ENCODE measurements at regions not wholly inside any gene's neighbourhood (a gene's known extent, or its start where the extent isn't known, plus 50 kb on each side); places are given as distances from the start of the nearest gene placed in this dataset.

GRCh38 chr9:80811003-80811402, 878.3 kb downstream of the TLE1 start:
- ChIA-PET CTCF (ENCODE audit: low intra/inter-chr PET ratio) (no interaction called here), POLR2A (no interaction called here)
- H2AFZ ChIP-seq (ENCODE audit: low read depth, low read length): no peak overlapping the region
- in situ Hi-C loops (cut with MboI) (no loop called here), intact Hi-C loops (cut with micrococcal nuclease) (no loop called here)
- H3K27ac ChIP-seq (ENCODE audit: extremely low read depth, low read depth, low read length): no peak overlapping the region
- no peak overlapping the region for H3K9ac ChIP-seq (ENCODE audit: insufficient read depth in 1 of 2, low read depth in 2 of 2, low read length in 2 of 2)
- no TSS peak for BruUV-seq (replicated peaks)
- H4K20me1 ChIP-seq (replicated peaks; ENCODE audit: control insufficient read depth, insufficient read depth, low read length): no peaks in the 10 kb centered on the region
- DNase-seq (ENCODE audit: extremely low read depth in 1 of 4, low spot score in 3 of 4): no peak
- H3K4me3 ChIP-seq: no peak overlapping the region
- H3K4me2 ChIP-seq (ENCODE audit: insufficient read depth, low read length): no peak overlapping the region
- no peak for FAIRE-seq
- H3K27me3 ChIP-seq (ENCODE audit: control insufficient read depth in 2 of 2, insufficient read depth in 2 of 2, low read length in 2 of 2): no peaks in the 10 kb centered on the region
- no peaks in the 10 kb centered on the region for H3K36me3 ChIP-seq (ENCODE audit: control insufficient read depth, insufficient read depth, low read length)
- no peaks in the 10 kb centered on the region for H3K4me1 ChIP-seq (replicated peaks in 1 of 2; ENCODE audit: control insufficient read depth in 2 of 2, insufficient read depth in 2 of 2, low read length in 2 of 2)
- H3K9me3 ChIP-seq (replicated peaks; ENCODE audit: control insufficient read depth, insufficient read depth, low read depth, low read length): no peaks in the 10 kb centered on the region
- TF ChIP-seq SNAPC5 (CRISPR knock-in tag; IDR thresholded peaks at IDR 0.05) (no peak), BRD4 (IDR thresholded peaks at IDR 0.05) (no peak), NFYB (IDR thresholded peaks at IDR 0.05; ENCODE audit: extremely low read depth, insufficient read length) (no peak), BDP1 (IDR thresholded peaks at IDR 0.05; ENCODE audit: insufficient read depth, insufficient read length) (no peak), BCL6 (CRISPR knock-in tag; IDR thresholded peaks at IDR 0.05) (no peak), ZFP36 (IDR thresholded peaks at IDR 0.05; ENCODE audit: low read depth, low read length, partially characterized antibody) (no peak), KAT2B (IDR thresholded peaks at IDR 0.05; ENCODE audit: low read depth, low read length) (no peak), NFRKB (IDR thresholded peaks at IDR 0.05; ENCODE audit: low read depth) (no peak)
- TF ChIP-seq, protein P1, sequence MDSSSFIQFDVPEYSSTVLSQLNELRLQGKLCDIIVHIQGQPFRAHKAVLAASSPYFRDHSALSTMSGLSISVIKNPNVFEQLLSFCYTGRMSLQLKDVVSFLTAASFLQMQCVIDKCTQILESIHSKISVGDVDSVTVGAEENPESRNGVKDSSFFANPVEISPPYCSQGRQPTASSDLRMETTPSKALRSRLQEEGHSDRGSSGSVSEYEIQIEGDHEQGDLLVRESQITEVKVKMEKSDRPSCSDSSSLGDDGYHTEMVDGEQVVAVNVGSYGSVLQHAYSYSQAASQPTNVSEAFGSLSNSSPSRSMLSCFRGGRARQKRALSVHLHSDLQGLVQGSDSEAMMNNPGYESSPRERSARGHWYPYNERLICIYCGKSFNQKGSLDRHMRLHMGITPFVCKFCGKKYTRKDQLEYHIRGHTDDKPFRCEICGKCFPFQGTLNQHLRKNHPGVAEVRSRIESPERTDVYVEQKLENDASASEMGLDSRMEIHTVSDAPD (CRISPR knock-in tag; IDR thresholded peaks at IDR 0.05): no peak
- TF ChIP-seq, protein P2, sequence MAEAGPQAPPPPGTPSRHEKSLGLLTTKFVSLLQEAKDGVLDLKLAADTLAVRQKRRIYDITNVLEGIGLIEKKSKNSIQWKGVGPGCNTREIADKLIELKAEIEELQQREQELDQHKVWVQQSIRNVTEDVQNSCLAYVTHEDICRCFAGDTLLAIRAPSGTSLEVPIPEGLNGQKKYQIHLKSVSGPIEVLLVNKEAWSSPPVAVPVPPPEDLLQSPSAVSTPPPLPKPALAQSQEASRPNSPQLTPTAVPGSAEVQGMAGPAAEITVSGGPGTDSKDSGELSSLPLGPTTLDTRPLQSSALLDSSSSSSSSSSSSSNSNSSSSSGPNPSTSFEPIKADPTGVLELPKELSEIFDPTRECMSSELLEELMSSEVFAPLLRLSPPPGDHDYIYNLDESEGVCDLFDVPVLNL (CRISPR knock-in tag; IDR thresholded peaks at IDR 0.05; ENCODE audit: low read depth): no peak
- no peak for ATAC-seq
- no peaks in the 10 kb centered on the region for H3K9me1 ChIP-seq (ENCODE audit: control insufficient read depth, insufficient read depth, low read length)
- H3K79me2 ChIP-seq (ENCODE audit: control insufficient read depth, insufficient read depth, low read length): no peaks in the 10 kb centered on the region
